ENCODE measurements at regions not wholly inside any gene's neighbourhood (a gene's known extent, or its start where the extent isn't known, plus 50 kb on each side); places are given as distances from the start of the nearest gene placed in this dataset.

- Histone ChIP-seq H3K27ac (no peak overlapping the region), H3K4me1 (ENCODE audit: insufficient read depth) (no peaks in the 10 kb centered on the region), H3K27me3 (no peaks in the 10 kb centered on the region), H3K36me3 (no peaks in the 10 kb centered on the region), H3K9me3 (no peaks in the 10 kb centered on the region), H3K4me3 (no peak overlapping the region)
- intact Hi-C loops (cut with DNase I), result no loop called here
- 61 to 85% (median 69%) methylated on average over 5 to 6 of the region's 6 CpGs for WGBS, 3 donors
- no peak for DNase-seq
- TF ChIP-seq EP300 (IDR thresholded peaks at IDR 0.05), result no peak
- TF ChIP-seq POLR2A (IDR thresholded peaks at IDR 0.05), result no peak
- no peak for TF ChIP-seq CTCF (IDR thresholded peaks at IDR 0.05)
These were observed 270.1 kb upstream of the ARID1B start for GRCh38 chr6:156507106-156507505.

- H3K4me3 ChIP-seq, result no peak overlapping the region
- intact Hi-C loops (cut with DNase I), result no loop called here
- H3K27ac ChIP-seq, result no peak overlapping the region
- WGBS, 3 donors, result 89 to 94% (median 91%) methylated on average over 8 of the region's 8 CpGs
- no peaks in the 10 kb centered on the region for H3K9me3 ChIP-seq
- no peaks in the 10 kb centered on the region for H3K27me3 ChIP-seq
- no peaks in the 10 kb centered on the region for H3K4me1 ChIP-seq (ENCODE audit: insufficient read depth)
- H3K36me3 ChIP-seq, result no peaks in the 10 kb centered on the region
- TF ChIP-seq CTCF (IDR thresholded peaks at IDR 0.05), result no peak
- no peak for TF ChIP-seq EP300 (IDR thresholded peaks at IDR 0.05)
- no peak for TF ChIP-seq POLR2A (IDR thresholded peaks at IDR 0.05)
- DNase-seq, result no peak
These were observed 274.1 kb upstream of the ARID1B start for GRCh38 chr6:156502969-156503504.

- intact Hi-C loops (cut with DNase I), result no loop called here
- TF ChIP-seq CTCF (IDR thresholded peaks at IDR 0.05), result no peak
- DNase-seq, result no peak
- Histone ChIP-seq H3K27me3 (no peaks in the 10 kb centered on the region), H3K4me3 (no peak overlapping the region), H3K27ac (no peak overlapping the region), H3K4me1 (ENCODE audit: insufficient read depth) (no peaks in the 10 kb centered on the region), H3K9me3 (no peaks in the 10 kb centered on the region), H3K36me3 (no peaks in the 10 kb centered on the region)
- 75 to 87% (median 79%) methylated on average over 2 of the region's 2 CpGs for WGBS, 3 donors
These were observed 279.6 kb upstream of the ARID1B start for GRCh38 chr6:156497618-156498017.

- Histone ChIP-seq H3K9me3 (no peaks in the 10 kb centered on the region), H3K27me3 (no peaks in the 10 kb centered on the region), H3K4me3 (no peak overlapping the region), H3K27ac (no peak overlapping the region), H3K4me1 (ENCODE audit: insufficient read depth) (no peaks in the 10 kb centered on the region), H3K36me3 (no peaks in the 10 kb centered on the region)
- 46 to 86% (median 72%) methylated on average over 2 of the region's 2 CpGs for WGBS, 3 donors
- no peak for DNase-seq
- TF ChIP-seq POLR2A (IDR thresholded peaks at IDR 0.05), result no peak
- TF ChIP-seq CTCF (IDR thresholded peaks at IDR 0.05), result no peak
- no peak for TF ChIP-seq EP300 (IDR thresholded peaks at IDR 0.05)
- intact Hi-C loops (cut with DNase I), result no loop called here
These were observed 289.3 kb upstream of the ARID1B start for GRCh38 chr6:156487877-156488276.

GRCh38 chr6:156485150-156485549 is 292.0 kb upstream of the ARID1B start:
- no peak for DNase-seq
- intact Hi-C loops (cut with DNase I), result no loop called here
- Histone ChIP-seq H3K4me3 (no peak overlapping the region), H3K27me3 (no peaks in the 10 kb centered on the region), H3K27ac (no peak overlapping the region), H3K4me1 (ENCODE audit: insufficient read depth) (no peaks in the 10 kb centered on the region), H3K9me3 (no peaks in the 10 kb centered on the region), H3K36me3 (no peaks in the 10 kb centered on the region)
- TF ChIP-seq EP300 (IDR thresholded peaks at IDR 0.05) (no peak), CTCF (IDR thresholded peaks at IDR 0.05) (no peak), POLR2A (IDR thresholded peaks at IDR 0.05) (no peak)
